Adrenal gland (tissue), 9 donors: ENCODE measurements at regions not wholly inside any gene's neighbourhood (a gene's known extent, or its start where the extent isn't known, plus 50 kb on each side); places are given as distances from the start of the nearest gene placed in this dataset.

ENCODE experiments used
- DNase-seq, 7 donors: peaks; one replicate each; pipeline ENCODE4 v3.0.0-alpha.2; 2019 to 2020
- H3K27ac ChIP-seq, 5 donors: fragments of 200-600 bp; sonication (generic) in 4 of 5; 1 replicate in 3 of 5; 2 replicates in 2 of 5; pipeline versions ENCODE4 v1.5.1 to v1.8.0; 2016 to 2020; ENCODE audit warnings: mild to moderate bottlenecking in 1 of 5
- H3K27me3 ChIP-seq: fragments of 200-600 bp; 2 replicates; pipeline ENCODE4 v1.8.0; 2021
- H3K36me3 ChIP-seq, 2 donors: fragments of 200-600 bp; replicated peaks in 1 of 2; 1 replicate in 1 of 2; 2 replicates in 1 of 2; pipeline versions ENCODE4 v1.5.1 to v1.8.0; 2018 to 2022
- H3K4me1 ChIP-seq, 2 donors: fragments of 200-600 bp; replicated peaks in 1 of 2; 1 replicate in 1 of 2; 2 replicates in 1 of 2; pipeline versions ENCODE4 v1.5.1 to v1.8.0; 2018 to 2021
- H3K4me3 ChIP-seq, 4 donors: fragments of 200-600 bp; sonication (generic) in 3 of 4; one replicate each; pipeline ENCODE4 v1.5.1; 2016 to 2018
- H3K9me3 ChIP-seq, 3 donors: fragments of 200-600 bp; sonication (generic) in 1 of 3; replicated peaks in 1 of 3; 1 replicate in 2 of 3; 2 replicates in 1 of 3; pipeline versions ENCODE4 v1.5.1 to v1.8.0; 2016 to 2021
- CTCF ChIP-seq, 6 experiments: fragments of 450-650 bp in 4 of 6; fragments of 200-600 bp in 2 of 6; sonication (generic) in 1 of 6; IDR thresholded peaks; 1 replicate in 5 of 6; 2 replicates in 1 of 6; pipeline versions ENCODE4 v1.5.1 to v1.8.0; 2016 to 2021; ENCODE audit warnings: antibody characterized with exemption in 6 of 6, mild to moderate bottlenecking in 2 of 6, moderate library complexity in 1 of 6
- POLR2A ChIP-seq, 2 donors: fragments of 450-650 bp; IDR thresholded peaks; one replicate each; pipeline ENCODE4 v1.6.1; 2017; ENCODE audit warnings: antibody characterized with exemption in 2 of 2, mild to moderate bottlenecking in 2 of 2, moderate library complexity in 1 of 2
- WGBS, 4 donors: extraction: QIAGEN DNeasy Blood & Tissue Kit in 2 of 4; methylation state at CpG; one replicate each; pipeline versions ENCODE4 v1.1.5 to v1.1.7; 2013 to 2017; 5-methylcytosine and 5-hydroxymethylcytosine counted together
- intact Hi-C, 2 donors: fragments of 100-400 bp; cut with DNase I; formaldehyde crosslinking; loops; one replicate each; pipeline versions ENCODE4 v1.14.1 to v1.15.0; 2022 to 2023
- donor health status: healthy with polysubstance abuse.
- donor health status: Bipolar disorder and iron deficiency.
- donor health status: DM: yes; HTN: yes; CAD: no.
- donor health status: DM: no; HTN: no; CAD: no.
- donor health status: DM: no; HTN: no; CAD: no.

GRCh38 chr5:85337435-85337834, 952.8 kb upstream of the EDIL3 start:
- no peak for TF ChIP-seq CTCF (IDR thresholded peaks at IDR 0.05)
- no peak for TF ChIP-seq POLR2A (IDR thresholded peaks at IDR 0.05)
- Histone ChIP-seq H3K4me3 (no peak overlapping the region), H3K36me3 (no peaks in the 10 kb centered on the region), H3K27ac (no peak overlapping the region), H3K27me3 (no peaks in the 10 kb centered on the region), H3K4me1 (no peaks in the 10 kb centered on the region), H3K9me3 (no peaks in the 10 kb centered on the region)
- intact Hi-C loops: no loop called here
- DNase-seq: no peak
- WGBS, 4 donors: 52 to 69% (median 65%) methylated on average over 5 of the region's 5 CpGs

DNA sequence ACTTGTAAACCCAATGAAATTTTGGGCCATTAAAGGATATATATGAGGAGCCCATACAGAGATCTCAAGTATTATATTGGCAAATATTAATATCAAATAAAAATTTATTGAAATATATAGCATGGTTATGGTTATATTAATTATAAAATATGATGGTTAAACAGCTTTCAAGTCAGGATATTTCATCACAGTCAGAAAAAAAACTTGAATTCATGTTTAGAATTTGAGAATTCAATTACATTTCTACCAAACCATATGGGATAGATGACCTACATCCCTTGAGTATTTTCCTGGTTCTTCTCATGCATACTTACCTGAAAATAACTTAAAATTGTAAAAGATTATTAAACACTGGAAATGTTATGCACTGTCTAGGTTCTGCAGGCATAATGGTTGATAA, 956.1 kb upstream of the EDIL3 start:
- TF ChIP-seq POLR2A (IDR thresholded peaks at IDR 0.05) (no peak), CTCF (IDR thresholded peaks at IDR 0.05) (no peak)
- H3K27ac ChIP-seq: no peak overlapping the region
- H3K27me3 ChIP-seq: no peaks in the 10 kb centered on the region
- H3K4me1 ChIP-seq: no peaks in the 10 kb centered on the region
- no peak for DNase-seq
- no peaks in the 10 kb centered on the region for H3K36me3 ChIP-seq
- intact Hi-C loops: no loop called here
- H3K9me3 ChIP-seq: no peaks in the 10 kb centered on the region
- H3K4me3 ChIP-seq: no peak overlapping the region

DNA sequence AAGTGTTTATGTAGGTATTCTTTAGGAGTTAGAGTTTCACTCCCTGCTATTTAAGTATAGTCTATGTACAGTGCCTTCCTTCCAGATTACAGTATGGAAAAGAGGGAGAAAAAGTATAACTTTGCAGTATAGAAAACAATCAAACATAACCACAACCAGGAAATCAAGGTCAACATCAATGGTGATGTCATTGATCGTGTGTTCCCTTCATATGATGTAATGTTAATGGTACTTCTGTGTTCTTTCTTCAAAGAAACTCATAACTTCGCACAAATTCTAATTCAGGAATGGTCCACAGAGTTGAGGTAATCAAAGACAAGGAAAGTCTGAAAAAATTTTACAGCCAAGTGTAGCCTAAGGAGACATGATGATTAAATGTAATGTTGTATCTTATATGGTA, 961.1 kb upstream of the EDIL3 start:
- intact Hi-C loops: no loop called here
- Histone ChIP-seq H3K9me3 (no peaks in the 10 kb centered on the region), H3K4me1 (no peaks in the 10 kb centered on the region), H3K27me3 (no peaks in the 10 kb centered on the region), H3K36me3 (no peaks in the 10 kb centered on the region), H3K4me3 (no peak overlapping the region), H3K27ac (no peak overlapping the region)
- 72 to 78% (median 76%) methylated on average over 2 of the region's 2 CpGs for WGBS, 4 donors
- no peak for TF ChIP-seq POLR2A (IDR thresholded peaks at IDR 0.05)
- TF ChIP-seq CTCF (IDR thresholded peaks at IDR 0.05): no peak
- DNase-seq: no peak

GRCh38 chr5:85357309-85357708, 972.6 kb upstream of the EDIL3 start:
- WGBS, 4 donors: 62 to 86% (median 76%) methylated on average over 1 of the region's 1 CpG
- Histone ChIP-seq H3K9me3 (no peaks in the 10 kb centered on the region), H3K36me3 (no peaks in the 10 kb centered on the region), H3K27ac (no peak overlapping the region), H3K27me3 (no peaks in the 10 kb centered on the region), H3K4me1 (no peaks in the 10 kb centered on the region), H3K4me3 (no peak overlapping the region)
- no peak for TF ChIP-seq CTCF (IDR thresholded peaks at IDR 0.05)
- no peak for TF ChIP-seq POLR2A (IDR thresholded peaks at IDR 0.05)
- DNase-seq: no peak
- intact Hi-C loops: no loop called here
